D721Med (cell line): ENCODE measurements at regions not wholly inside any gene's neighbourhood (a gene's known extent, or its start where the extent isn't known, plus 50 kb on each side); places are given as distances from the start of the nearest gene placed in this dataset.

ENCODE experiments used
- DNase-seq: peaks from one replicate; pipeline ENCODE4 v3.0.0; 2011; ENCODE audit warnings: low spot score; ENCODE audit not compliant: insufficient read length
- FAIRE-seq: peaks from 2 replicates; lab custom pipeline; 2011; peaks lifted over from hg19 to GRCh38; lab: Jason Lieb, UNC
- TF ChIP-seq, protein P1 (sequence below): IDR thresholded peaks from 2 replicates; pipeline ENCODE4 v1.5.1; 2012; ENCODE audit warnings: mild to moderate bottlenecking, control low read depth; ENCODE audit not compliant: insufficient read depth; ENCODE audit errors: missing control alignments

DNA sequence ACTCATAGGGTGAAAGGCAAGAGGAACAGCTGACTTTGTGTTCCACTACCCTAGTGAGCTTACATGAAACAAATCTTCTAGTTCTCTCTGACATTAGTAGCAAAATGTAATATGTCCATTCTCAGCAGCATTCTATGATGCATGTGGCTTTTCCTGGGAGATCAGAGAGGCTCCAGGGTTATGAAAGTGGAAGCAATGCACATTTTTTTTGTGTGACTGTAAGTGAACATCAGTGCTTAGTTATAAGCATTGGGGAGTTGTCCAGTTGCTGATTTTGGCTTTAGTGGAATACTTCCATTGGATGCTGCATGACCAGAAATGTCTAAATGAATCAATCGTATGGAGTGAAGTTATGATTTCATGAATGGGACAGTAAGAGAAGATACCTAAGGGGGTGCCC, 255.9 kb downstream of the FAT3 start:
- TF ChIP-seq, protein P1, sequence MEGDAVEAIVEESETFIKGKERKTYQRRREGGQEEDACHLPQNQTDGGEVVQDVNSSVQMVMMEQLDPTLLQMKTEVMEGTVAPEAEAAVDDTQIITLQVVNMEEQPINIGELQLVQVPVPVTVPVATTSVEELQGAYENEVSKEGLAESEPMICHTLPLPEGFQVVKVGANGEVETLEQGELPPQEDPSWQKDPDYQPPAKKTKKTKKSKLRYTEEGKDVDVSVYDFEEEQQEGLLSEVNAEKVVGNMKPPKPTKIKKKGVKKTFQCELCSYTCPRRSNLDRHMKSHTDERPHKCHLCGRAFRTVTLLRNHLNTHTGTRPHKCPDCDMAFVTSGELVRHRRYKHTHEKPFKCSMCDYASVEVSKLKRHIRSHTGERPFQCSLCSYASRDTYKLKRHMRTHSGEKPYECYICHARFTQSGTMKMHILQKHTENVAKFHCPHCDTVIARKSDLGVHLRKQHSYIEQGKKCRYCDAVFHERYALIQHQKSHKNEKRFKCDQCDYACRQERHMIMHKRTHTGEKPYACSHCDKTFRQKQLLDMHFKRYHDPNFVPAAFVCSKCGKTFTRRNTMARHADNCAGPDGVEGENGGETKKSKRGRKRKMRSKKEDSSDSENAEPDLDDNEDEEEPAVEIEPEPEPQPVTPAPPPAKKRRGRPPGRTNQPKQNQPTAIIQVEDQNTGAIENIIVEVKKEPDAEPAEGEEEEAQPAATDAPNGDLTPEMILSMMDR: no peak
- no peak for DNase-seq
- no peak for FAIRE-seq

DNA sequence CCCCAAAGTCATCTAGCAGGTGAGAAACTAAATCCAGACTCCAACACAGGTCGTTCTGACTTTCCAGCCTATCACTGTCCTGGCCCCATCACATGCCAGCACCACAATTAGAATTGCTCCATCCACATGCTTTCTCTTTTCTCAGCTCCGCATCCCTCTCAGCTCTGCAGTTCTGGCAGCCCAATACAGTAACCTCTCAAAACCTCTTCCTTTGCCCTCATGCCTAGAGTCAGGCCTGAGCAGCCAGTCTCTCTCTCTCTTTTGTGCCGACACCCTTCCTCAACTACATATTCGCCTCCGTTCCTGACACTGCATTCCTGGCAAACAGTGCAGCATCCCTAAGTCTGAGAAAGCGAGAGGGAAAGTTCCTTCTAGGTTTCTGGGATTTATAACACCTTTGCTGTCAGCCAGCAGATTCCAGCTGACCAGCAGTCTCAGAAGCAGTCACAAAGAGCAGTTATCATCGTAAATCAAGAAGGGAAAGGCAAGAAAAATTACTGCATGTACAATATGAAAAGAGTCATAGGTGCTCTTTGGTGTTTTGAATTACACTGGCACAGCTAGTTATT, 258.0 kb downstream of the FAT3 start:
- DNase-seq (no peak), FAIRE-seq (no peak)
- TF ChIP-seq, protein P1: no peak

GRCh38 chr11:92484570-92484969, 260.0 kb downstream of the FAT3 start:
- FAIRE-seq: no peak
- no peak for DNase-seq
- TF ChIP-seq, protein P1: no peak

DNA sequence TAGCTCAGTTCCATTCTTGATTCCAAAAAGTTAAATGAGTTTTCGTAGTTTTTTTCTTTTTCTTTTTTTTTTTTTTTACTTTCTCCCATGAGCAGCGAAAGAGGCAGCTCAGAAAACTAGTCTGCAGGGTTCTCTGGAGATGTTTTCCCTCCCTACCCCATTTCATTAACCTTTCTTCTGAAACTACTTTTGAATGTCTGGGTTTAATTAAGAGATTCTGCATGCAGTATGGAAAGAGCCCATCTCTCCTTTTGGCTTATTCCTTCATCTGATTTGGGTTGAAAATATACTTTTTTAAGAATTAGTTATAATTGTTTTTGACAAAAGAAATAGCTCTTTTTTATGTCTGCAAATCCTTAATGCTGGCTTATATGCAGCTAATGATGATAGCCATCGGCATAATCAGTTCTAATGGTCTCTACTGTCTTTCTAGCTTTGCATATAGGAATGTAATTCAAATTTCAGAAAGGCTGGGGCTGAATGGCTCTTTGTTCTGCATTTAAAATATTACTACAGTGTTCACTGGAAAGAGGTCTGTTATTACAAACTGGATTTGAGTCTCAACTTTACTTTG, 265.3 kb downstream of the FAT3 start:
- TF ChIP-seq, protein P1: no peak
- FAIRE-seq (no peak), DNase-seq (no peak)

DNA sequence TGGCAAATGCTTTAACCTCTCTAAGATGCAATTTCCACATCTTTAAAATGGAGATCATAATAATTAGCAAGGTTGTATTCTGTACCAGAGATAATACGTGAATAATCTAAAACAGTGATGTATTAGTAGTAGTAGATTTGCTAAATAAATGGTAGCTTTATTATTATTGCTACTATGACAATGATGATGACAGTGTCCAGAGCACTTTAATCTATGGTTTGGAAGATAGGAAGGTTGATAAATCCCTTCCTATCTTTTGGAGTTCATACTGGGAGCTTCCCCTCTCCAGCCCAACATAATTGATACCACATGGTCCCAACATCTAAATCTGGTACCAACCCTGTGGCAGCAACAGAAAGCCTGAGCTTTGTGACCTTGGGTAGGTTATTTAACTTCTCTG, 267.8 kb downstream of the FAT3 start:
- no peak for FAIRE-seq
- TF ChIP-seq, protein P1: no peak
- DNase-seq: no peak

- DNase-seq (no peak), FAIRE-seq (no peak)
- TF ChIP-seq, protein P1: no peak
Measured at GRCh38 chr11:92495107-92495793, 270.6 kb downstream of the FAT3 start.

- TF ChIP-seq, protein P1: no peak
- no peak for FAIRE-seq
- no peak for DNase-seq
Measured at GRCh38 chr11:92500453-92500852, 275.8 kb downstream of the FAT3 start.
